ENCODE measurements at regions not wholly inside any gene's neighbourhood (a gene's known extent, or its start where the extent isn't known, plus 50 kb on each side); places are given as distances from the start of the nearest gene placed in this dataset.

DNA sequence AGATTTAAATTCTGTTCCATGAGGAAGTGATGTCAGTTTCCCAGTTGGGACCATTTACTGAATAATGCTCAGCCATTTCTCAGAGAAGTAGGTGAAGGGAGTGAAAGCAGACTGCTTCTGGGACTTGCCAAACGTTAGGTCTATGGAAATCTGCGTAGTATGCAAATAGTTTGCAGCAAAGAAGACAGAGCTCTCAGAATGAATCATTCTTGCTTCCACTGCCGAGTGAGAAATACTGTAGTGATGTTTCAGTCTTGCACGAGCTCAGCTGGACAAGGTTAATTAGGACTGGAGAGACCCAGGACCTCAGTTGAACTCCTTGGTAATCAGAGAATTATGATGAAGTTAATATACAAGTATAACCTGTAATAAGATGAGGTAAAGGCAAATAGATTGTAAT is 317.7 kb upstream of the DAB1 start:
- TF ChIP-seq EZH2phosphoT487 (IDR thresholded peaks at IDR 0.05; ENCODE audit: borderline replicate concordance, low read depth) (no peak), FOXJ3 (CRISPR knock-in tag; IDR thresholded peaks at IDR 0.05) (no peak), RAD21 (IDR thresholded peaks at IDR 0.05; ENCODE audit: low read length) (no peak), POLR2AphosphoS5 (IDR thresholded peaks at IDR 0.05; ENCODE audit: low read depth, low read length) (no peak), TEAD4 (IDR thresholded peaks at IDR 0.05; ENCODE audit: borderline replicate concordance, insufficient read depth) (no peak), JUND (IDR thresholded peaks at IDR 0.05) (no peak), CHD2 (IDR thresholded peaks at IDR 0.05; ENCODE audit: low read length, partially characterized antibody) (no peak), RXRA (IDR thresholded peaks at IDR 0.05; ENCODE audit: borderline replicate concordance, low read depth) (no peak)
- TF ChIP-seq, protein P1, sequence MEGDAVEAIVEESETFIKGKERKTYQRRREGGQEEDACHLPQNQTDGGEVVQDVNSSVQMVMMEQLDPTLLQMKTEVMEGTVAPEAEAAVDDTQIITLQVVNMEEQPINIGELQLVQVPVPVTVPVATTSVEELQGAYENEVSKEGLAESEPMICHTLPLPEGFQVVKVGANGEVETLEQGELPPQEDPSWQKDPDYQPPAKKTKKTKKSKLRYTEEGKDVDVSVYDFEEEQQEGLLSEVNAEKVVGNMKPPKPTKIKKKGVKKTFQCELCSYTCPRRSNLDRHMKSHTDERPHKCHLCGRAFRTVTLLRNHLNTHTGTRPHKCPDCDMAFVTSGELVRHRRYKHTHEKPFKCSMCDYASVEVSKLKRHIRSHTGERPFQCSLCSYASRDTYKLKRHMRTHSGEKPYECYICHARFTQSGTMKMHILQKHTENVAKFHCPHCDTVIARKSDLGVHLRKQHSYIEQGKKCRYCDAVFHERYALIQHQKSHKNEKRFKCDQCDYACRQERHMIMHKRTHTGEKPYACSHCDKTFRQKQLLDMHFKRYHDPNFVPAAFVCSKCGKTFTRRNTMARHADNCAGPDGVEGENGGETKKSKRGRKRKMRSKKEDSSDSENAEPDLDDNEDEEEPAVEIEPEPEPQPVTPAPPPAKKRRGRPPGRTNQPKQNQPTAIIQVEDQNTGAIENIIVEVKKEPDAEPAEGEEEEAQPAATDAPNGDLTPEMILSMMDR (IDR thresholded peaks at IDR 0.05), result no peak
- TF ChIP-seq, protein P2, sequence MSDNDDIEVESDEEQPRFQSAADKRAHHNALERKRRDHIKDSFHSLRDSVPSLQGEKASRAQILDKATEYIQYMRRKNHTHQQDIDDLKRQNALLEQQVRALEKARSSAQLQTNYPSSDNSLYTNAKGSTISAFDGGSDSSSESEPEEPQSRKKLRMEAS (IDR thresholded peaks at IDR 0.05; ENCODE audit: low read depth), result no peak

Measured in SK-N-SH (cell line).